Activated CD4-positive, alpha-beta memory T cell treated with anti-CD3 and anti-CD28 coated beads for 36 hours (primary cell): ENCODE measurements at regions not wholly inside any gene's neighbourhood (a gene's known extent, or its start where the extent isn't known, plus 50 kb on each side); places are given as distances from the start of the nearest gene placed in this dataset.

Experiments
- CTCF ChIA-PET: fragments of 350-600 bp; sonication (Branson Sonifier 250); formaldehyde crosslinking; loops from one replicate; lab custom pipeline; 2021; ENCODE audit warnings: antibody characterized with exemption, inconsistent platforms; lab: Charles Lee
- POLR2A ChIA-PET: fragments of 350-600 bp; sonication (Branson Sonifier 250); formaldehyde crosslinking; loops from one replicate; lab custom pipeline; 2021; ENCODE audit warnings: antibody characterized with exemption; lab: Charles Lee
- DNase-seq: peaks from one replicate; pipeline ENCODE4 v3.0.0-alpha.2; 2020
- H3K27ac Mint-ChIP-seq: one replicate; pipeline ENCODE4 v1.8.0; 2021; ENCODE audit warnings: mixed read lengths
- H3K27me3 Mint-ChIP-seq: one replicate; pipeline ENCODE4 v1.8.0; 2021; ENCODE audit warnings: mixed read lengths
- H3K36me3 Mint-ChIP-seq: one replicate; pipeline ENCODE4 v1.8.0; 2021; ENCODE audit warnings: mixed read lengths
- H3K4me1 Mint-ChIP-seq: one replicate; pipeline ENCODE4 v1.8.0; 2021; ENCODE audit warnings: low read depth, mixed read lengths
- H3K4me3 Mint-ChIP-seq: one replicate; pipeline ENCODE4 v1.8.0; 2021; ENCODE audit warnings: mild to moderate bottlenecking, mixed read lengths
- H3K9me3 Mint-ChIP-seq: one replicate; pipeline ENCODE4 v1.8.0; 2021; ENCODE audit warnings: mixed read lengths
- intact Hi-C: fragments of 100-400 bp; cut with micrococcal nuclease; formaldehyde crosslinking; loops from one replicate; pipeline ENCODE4 v1.15.1; 2023

- H3K36me3 Mint-ChIP-seq: no peaks in the 10 kb centered on the region
Measured at GRCh38 chr13:65901723-65902122, 1328.4 kb downstream of the PCDH9 start.

GRCh38 chr13:65894049-65894448 is 1336.1 kb downstream of the PCDH9 start:
- CTCF ChIA-PET: no interaction called here
- intact Hi-C loops: no loop called here
- H3K9me3 Mint-ChIP-seq: peaks cover 2% of the 10 kb centered on the region
- no peaks in the 10 kb centered on the region for H3K36me3 Mint-ChIP-seq
- no peaks in the 10 kb centered on the region for H3K4me1 Mint-ChIP-seq
- POLR2A ChIA-PET: no interaction called here
- DNase-seq: no peak
- H3K4me3 Mint-ChIP-seq: no peak overlapping the region
- H3K27me3 Mint-ChIP-seq: no peaks in the 10 kb centered on the region
- no peak overlapping the region for H3K27ac Mint-ChIP-seq

More at GRCh38 chr13:65901723-65902122, 1328.4 kb downstream of the PCDH9 start:
- Mint-ChIP-seq H3K4me3 (no peak overlapping the region), H3K27ac (no peak overlapping the region), H3K9me3 (peaks cover 11% of the 10 kb centered on the region), H3K27me3 (no peaks in the 10 kb centered on the region), H3K4me1 (no peaks in the 10 kb centered on the region)
- POLR2A ChIA-PET: no interaction called here
- CTCF ChIA-PET: no interaction called here
- no peak for DNase-seq
- intact Hi-C loops: no loop called here

GRCh38 chr13:65892859-65893258 is 1337.3 kb downstream of the PCDH9 start:
- no peak overlapping the region for H3K4me3 Mint-ChIP-seq

DNA sequence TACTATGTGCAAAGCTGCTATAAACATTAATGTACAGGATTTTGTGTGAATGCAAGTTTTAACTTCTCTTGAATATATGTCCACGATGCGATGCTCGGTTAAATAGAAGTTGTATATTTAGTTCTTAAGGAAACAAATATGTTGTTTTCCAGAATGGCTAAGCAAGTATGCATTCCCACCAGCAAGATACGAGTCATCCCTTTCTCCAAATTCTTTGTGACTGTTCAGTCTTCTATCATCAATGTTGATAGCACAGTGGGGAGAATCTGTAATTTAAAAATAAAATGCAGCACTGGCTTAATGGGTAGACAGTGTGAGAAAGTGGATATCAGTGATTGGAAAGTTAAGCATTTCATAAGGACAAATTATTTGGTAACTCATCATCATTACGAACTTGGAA is 1340.8 kb downstream of the PCDH9 start:
- H3K27me3 Mint-ChIP-seq: no peaks in the 10 kb centered on the region
- H3K9me3 Mint-ChIP-seq: peaks cover 2% of the 10 kb centered on the region
- no peak overlapping the region for H3K4me3 Mint-ChIP-seq
- intact Hi-C loops: no loop called here
- DNase-seq: no peak
- no peaks in the 10 kb centered on the region for H3K36me3 Mint-ChIP-seq
- H3K4me1 Mint-ChIP-seq: no peaks in the 10 kb centered on the region
- POLR2A ChIA-PET: no interaction called here
- CTCF ChIA-PET: no interaction called here
- H3K27ac Mint-ChIP-seq: no peak overlapping the region

More at GRCh38 chr13:65892859-65893258, 1337.3 kb downstream of the PCDH9 start:
- intact Hi-C loops: no loop called here
- Mint-ChIP-seq H3K27ac (no peak overlapping the region), H3K27me3 (no peaks in the 10 kb centered on the region), H3K4me1 (no peaks in the 10 kb centered on the region), H3K36me3 (no peaks in the 10 kb centered on the region), H3K9me3 (peaks cover 2% of the 10 kb centered on the region)
- DNase-seq: no peak
- ChIA-PET CTCF (no interaction called here), POLR2A (no interaction called here)

DNA sequence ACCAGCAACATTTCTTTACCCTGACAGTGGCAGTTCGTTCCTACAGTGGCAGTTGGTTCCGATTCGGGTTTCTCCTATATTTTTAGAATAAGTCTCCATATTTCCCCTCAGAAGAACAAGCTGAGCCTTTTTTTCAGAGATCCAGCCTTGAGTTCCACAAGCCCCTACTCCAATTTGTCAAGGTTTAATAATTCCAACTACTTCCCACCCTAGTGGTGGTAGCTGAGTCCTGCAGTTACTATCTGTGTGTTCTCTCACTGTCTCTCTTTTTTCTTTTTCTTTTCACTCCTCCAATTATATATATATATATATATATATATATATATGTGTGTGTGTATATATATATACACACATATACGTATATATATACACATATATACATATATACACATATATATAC is 1347.3 kb downstream of the PCDH9 start:
- CTCF ChIA-PET: no interaction called here
- H3K27ac Mint-ChIP-seq: no peak overlapping the region

DNA sequence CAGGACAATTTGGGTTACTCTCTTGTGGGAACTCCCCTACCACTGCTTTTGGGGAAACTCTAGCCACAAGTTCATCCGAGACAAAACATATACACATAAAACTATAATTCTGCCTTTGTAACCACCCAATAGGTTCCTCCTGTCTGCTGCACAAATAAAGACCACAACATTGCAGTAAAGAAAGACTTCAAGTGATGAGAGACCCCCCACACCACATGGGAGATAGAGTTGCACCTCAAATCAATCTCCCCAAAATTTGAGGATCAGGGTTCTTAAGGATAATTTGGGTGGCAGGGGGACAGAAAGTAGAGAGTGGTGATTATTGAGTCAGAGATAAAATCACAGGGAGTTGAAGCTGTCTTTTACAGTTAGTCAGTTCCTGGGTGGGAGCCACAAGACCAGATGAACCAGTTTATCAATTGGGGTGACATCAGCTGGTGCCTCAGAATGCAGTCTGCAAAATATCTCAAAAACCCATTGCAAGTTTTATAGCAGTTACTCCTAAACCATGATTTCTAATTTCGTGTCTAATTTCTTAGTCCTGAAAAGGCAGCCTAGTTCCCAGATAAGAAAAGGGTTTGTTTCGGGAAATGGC is 1348.5 kb downstream of the PCDH9 start:
- H3K27me3 Mint-ChIP-seq: no peaks in the 10 kb centered on the region
- peaks cover 7% of the 10 kb centered on the region for H3K9me3 Mint-ChIP-seq
- POLR2A ChIA-PET: no interaction called here
- intact Hi-C loops: no loop called here
- CTCF ChIA-PET: no interaction called here
- H3K27ac Mint-ChIP-seq: no peak overlapping the region
- H3K4me1 Mint-ChIP-seq: no peaks in the 10 kb centered on the region
- no peak overlapping the region for H3K4me3 Mint-ChIP-seq
- no peak for DNase-seq
- no peaks in the 10 kb centered on the region for H3K36me3 Mint-ChIP-seq

More for the DNA sequence above, 1347.3 kb downstream of the PCDH9 start:
- Mint-ChIP-seq H3K4me1 (no peaks in the 10 kb centered on the region), H3K9me3 (peaks cover 7% of the 10 kb centered on the region), H3K27me3 (no peaks in the 10 kb centered on the region), H3K4me3 (no peak overlapping the region), H3K36me3 (no peaks in the 10 kb centered on the region)
- POLR2A ChIA-PET: no interaction called here
- no peak for DNase-seq
- intact Hi-C loops: no loop called here

GRCh38 chr13:65875031-65875430 is 1355.1 kb downstream of the PCDH9 start:
- Mint-ChIP-seq H3K27ac (no peak overlapping the region), H3K9me3 (peaks cover 2% of the 10 kb centered on the region), H3K4me1 (no peaks in the 10 kb centered on the region), H3K4me3 (no peak overlapping the region), H3K36me3 (no peaks in the 10 kb centered on the region), H3K27me3 (no peaks in the 10 kb centered on the region)
- DNase-seq: no peak
- intact Hi-C loops: no loop called here
- ChIA-PET POLR2A (no interaction called here), CTCF (no interaction called here)

DNA sequence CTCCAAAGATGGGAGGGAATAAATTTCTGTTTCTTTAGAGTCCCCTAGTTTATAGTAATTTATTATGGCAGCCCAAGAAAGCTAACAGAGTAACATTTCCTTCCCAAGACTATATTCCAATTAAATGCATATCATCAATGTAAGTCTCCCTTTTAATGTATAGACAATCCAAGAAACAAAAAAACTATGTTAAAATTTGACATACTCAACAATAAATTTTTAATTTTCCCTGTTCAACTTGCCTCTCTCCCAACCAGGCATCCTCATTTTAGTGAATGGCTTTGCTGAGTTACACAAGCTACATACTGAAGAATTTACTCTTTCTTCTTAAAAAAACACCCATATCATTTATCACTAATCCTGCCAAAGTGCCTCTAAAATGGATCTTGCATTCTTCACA is 1357.7 kb downstream of the PCDH9 start:
- no peak for DNase-seq
- H3K36me3 Mint-ChIP-seq: no peaks in the 10 kb centered on the region
- ChIA-PET CTCF (no interaction called here), POLR2A (no interaction called here)
- H3K9me3 Mint-ChIP-seq: peaks cover 7% of the 10 kb centered on the region
- H3K4me3 Mint-ChIP-seq: no peak overlapping the region
- H3K27ac Mint-ChIP-seq: no peak overlapping the region
- H3K4me1 Mint-ChIP-seq: no peaks in the 10 kb centered on the region
- H3K27me3 Mint-ChIP-seq: no peaks in the 10 kb centered on the region
- intact Hi-C loops: no loop called here

DNA sequence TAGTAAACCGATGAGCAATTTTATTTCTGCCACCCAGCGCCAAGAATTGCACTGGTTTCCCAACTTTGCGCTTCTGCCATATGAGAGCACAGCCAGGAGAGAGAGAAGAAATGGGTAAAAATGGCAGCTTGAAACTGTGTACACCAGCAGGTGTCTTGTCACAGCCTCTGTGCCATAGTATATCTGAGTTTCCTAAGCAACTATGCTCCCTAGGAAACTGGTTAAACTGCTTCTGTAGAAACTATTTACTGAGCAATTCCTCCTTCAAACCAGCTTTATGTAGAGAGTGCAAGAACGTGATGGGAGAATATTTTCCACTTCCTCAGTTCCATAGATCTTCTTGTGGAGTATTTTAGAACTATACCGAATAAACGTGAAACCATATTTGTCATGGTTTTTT is 1361.3 kb downstream of the PCDH9 start:
- peaks cover 14% of the 10 kb centered on the region for H3K9me3 Mint-ChIP-seq
- no peak overlapping the region for H3K4me3 Mint-ChIP-seq
- ChIA-PET POLR2A (no interaction called here), CTCF (no interaction called here)
- DNase-seq: no peak
- no peaks in the 10 kb centered on the region for H3K4me1 Mint-ChIP-seq
- H3K36me3 Mint-ChIP-seq: no peaks in the 10 kb centered on the region
- intact Hi-C loops: no loop called here
- H3K27ac Mint-ChIP-seq: no peak overlapping the region
- no peaks in the 10 kb centered on the region for H3K27me3 Mint-ChIP-seq

GRCh38 chr13:65868099-65868498 is 1362.0 kb downstream of the PCDH9 start:
- H3K9me3 Mint-ChIP-seq: peaks cover 14% of the 10 kb centered on the region
- no peaks in the 10 kb centered on the region for H3K36me3 Mint-ChIP-seq
- H3K4me3 Mint-ChIP-seq: no peak overlapping the region
- POLR2A ChIA-PET: no interaction called here
- intact Hi-C loops: no loop called here
- DNase-seq: no peak
- no peak overlapping the region for H3K27ac Mint-ChIP-seq
- H3K4me1 Mint-ChIP-seq: no peaks in the 10 kb centered on the region
- CTCF ChIA-PET: no interaction called here
- no peaks in the 10 kb centered on the region for H3K27me3 Mint-ChIP-seq

GRCh38 chr13:65866138-65866537 is 1364.0 kb downstream of the PCDH9 start:
- Mint-ChIP-seq H3K4me1 (no peaks in the 10 kb centered on the region), H3K36me3 (no peaks in the 10 kb centered on the region), H3K27ac (no peak overlapping the region), H3K4me3 (no peak overlapping the region), H3K9me3 (peaks cover 14% of the 10 kb centered on the region), H3K27me3 (no peaks in the 10 kb centered on the region)
- no peak for DNase-seq
- ChIA-PET CTCF (no interaction called here), POLR2A (no interaction called here)
- intact Hi-C loops: no loop called here

DNA sequence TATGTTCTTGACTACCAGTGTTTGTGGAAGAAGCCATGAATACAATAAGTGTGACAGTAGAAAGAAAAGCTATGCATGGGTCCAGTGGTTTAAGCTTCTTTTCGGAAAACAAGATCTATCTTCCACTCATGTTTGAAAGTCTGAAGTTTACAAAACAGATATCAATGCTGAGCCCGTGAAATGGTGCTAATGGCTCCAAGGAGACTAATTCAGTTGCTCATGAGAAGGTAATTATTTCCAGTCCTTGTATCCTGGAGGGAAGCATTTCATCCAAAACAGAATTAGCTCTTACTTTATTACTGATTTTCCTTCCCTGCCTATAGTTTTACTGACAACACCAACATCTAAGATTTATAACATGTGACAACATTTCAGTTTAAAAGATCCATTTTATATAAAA is 1364.9 kb downstream of the PCDH9 start:
- no peak for DNase-seq
- Mint-ChIP-seq H3K9me3 (peaks cover 14% of the 10 kb centered on the region), H3K4me1 (no peaks in the 10 kb centered on the region), H3K27me3 (no peaks in the 10 kb centered on the region), H3K4me3 (no peak overlapping the region), H3K27ac (no peak overlapping the region), H3K36me3 (no peaks in the 10 kb centered on the region)
- ChIA-PET CTCF (no interaction called here), POLR2A (no interaction called here)
- intact Hi-C loops: no loop called here

- H3K4me3 Mint-ChIP-seq: no peak overlapping the region
- H3K36me3 Mint-ChIP-seq: no peaks in the 10 kb centered on the region
- no peaks in the 10 kb centered on the region for H3K27me3 Mint-ChIP-seq
- ChIA-PET CTCF (no interaction called here), POLR2A (no interaction called here)
- H3K9me3 Mint-ChIP-seq: peaks cover 14% of the 10 kb centered on the region
- H3K4me1 Mint-ChIP-seq: no peaks in the 10 kb centered on the region
- H3K27ac Mint-ChIP-seq: no peak overlapping the region
- intact Hi-C loops: no loop called here
- no peak for DNase-seq
Measured at GRCh38 chr13:65864039-65864438, 1366.1 kb downstream of the PCDH9 start.
